NCI-H446 treated with DMSO at 0.1 percent for 48 hours (cell line): ENCODE measurements at regions not wholly inside any gene's neighbourhood (a gene's known extent, or its start where the extent isn't known, plus 50 kb on each side); places are given as distances from the start of the nearest gene placed in this dataset.

Experiments
- DNase-seq: peaks from one replicate; lab custom pipeline; 2025; lab: John Stamatoyannopoulos, UW

DNA sequence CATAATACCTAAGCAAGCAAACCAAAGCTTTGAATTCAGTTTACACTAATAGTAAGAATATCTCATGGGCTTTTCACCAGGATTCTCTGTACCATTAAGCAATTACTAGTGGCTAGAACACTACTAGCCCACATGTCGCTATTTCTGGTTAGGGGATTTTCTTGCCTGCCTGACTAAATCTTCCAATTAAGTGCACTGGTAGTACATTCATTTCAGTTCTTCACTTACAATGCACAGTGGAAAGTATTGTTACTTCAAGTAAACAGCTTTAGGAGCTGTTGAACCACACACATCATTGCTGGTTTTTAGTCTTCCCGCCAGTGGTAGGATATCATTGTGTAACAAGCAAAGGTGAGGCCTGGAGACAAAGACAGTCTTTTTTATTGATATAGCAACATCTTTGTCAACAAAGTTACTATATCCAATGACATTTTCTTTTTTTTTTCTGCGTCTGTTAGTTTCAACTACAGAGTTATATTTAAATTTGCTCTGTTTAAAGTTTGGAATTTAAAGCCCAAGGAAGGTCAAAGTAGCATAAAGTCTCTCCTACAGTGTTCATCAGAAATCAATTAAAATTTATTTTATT is 826.8 kb upstream of the NR2F2 start:
- no peak for DNase-seq

DNA sequence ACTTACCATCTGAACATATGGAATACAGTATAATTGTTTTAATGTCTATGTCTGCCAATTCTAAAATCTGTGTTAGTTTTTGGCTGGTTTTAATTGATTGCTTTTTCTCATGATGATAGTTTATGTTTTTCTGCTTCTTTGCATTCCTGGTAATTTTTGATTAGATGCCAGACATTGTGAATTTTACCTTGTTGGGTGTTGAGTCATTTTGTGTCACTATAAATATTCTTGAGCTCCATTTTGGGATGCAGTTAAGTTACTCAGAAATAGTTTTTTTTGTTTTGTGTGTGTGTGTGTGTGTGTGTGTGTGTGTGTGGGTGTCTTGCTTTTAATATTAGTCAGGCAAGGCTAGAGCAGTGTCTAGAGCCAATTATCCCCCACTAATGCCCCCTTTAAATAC is 818.8 kb upstream of the NR2F2 start:
- DNase-seq = no peak

DNA sequence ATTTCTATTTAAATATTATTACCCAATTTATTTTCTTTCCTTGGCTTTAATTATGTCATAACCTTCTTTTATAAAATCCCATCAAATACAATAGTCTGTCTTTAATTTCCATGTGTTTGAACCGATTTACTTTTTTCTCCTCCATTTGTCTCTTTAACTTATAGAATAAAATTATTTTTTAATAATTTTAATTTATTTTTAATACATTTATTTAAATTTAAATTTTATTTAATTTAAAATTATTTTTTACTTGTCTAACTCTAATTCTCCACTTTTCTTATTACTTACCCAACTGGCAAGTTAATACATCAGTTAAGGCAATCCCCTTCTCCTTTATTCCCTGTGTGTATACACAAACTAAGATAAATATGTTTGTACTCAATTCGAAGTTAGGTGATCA is 817.6 kb upstream of the NR2F2 start:
- no peak for DNase-seq

DNA sequence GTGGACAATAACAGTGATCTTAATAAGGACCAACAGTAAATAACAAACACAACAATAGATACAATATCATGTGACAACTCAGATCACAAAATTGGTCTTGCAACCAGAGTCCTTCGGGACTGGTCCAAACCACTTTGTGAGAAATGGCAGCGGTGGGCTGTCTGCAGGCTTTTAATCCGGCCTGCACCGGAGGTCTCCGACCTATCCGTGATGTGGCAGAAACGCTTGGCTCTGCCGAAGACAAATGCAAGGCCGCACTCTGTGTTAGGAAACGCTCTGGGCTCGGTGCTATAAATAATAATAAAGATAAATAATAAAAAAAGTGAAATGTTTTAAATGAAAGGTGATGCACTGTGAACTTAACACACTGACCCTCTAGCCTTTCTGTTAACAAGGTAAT is 810.6 kb upstream of the NR2F2 start:
- no peak for DNase-seq

DNA sequence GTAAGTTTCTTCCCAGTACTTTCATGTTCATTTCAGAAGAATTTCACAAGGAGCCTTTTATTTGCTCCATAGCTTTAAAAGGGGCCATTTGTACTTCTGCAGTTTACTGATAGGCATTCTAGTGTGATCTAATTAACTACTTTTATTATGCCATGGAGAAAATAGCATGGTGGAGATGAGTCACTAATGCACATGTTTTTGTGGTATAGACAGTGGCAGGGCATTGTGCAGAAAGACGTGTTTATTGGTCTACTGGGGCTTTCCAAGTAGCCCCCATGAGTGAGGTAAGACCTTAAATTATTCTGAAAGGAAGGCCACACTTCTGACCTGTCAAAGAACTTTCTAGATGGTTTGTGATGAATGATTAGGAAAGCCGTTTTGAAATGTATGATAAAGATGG is 810.0 kb upstream of the NR2F2 start:
- no peak for DNase-seq

DNA sequence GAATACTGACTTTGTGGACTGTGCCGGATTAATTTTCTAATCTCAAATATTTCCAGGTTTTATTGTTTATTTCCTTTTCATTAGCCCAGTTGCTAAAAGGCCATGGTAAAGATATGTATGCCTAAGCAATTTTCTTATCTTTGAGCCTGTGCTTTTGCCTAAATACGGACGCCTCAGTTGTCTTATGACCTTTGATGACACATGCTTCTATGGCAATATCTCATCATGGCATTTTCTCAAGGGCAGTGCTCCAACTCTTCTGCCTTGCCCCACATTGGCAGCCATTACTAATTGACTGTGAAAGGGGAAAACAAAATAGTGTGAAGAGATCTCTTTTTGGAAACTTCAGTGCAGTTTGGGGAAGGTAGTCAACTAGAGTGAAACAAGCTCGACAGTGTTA is 809.6 kb upstream of the NR2F2 start:
- no peak for DNase-seq

- DNase-seq = no peak
Measured at GRCh38 chr15:95522533-95522932, 808.0 kb upstream of the NR2F2 start.

GRCh38 chr15:95528920-95529319 is 801.6 kb upstream of the NR2F2 start:
- DNase-seq = no peak

DNA sequence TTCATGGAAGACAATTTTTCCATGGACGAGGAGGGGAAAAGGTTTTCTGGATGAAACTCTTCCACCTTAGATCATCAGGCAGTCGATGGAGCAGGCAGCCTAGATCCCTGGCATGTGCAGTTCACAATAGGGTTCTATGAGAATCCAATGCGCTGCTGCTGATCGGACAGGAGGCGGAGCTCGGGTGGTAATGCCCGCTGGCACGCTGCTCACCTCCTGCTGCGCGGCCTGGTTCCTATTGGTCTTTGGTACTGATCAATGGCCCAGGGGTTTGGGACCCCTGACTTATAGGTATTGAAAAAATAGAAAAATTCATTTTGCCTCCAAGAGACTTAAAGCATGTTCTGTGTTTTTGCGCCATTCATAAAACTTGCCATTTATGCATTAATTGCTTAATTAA is 793.9 kb upstream of the NR2F2 start:
- DNase-seq = no peak

DNA sequence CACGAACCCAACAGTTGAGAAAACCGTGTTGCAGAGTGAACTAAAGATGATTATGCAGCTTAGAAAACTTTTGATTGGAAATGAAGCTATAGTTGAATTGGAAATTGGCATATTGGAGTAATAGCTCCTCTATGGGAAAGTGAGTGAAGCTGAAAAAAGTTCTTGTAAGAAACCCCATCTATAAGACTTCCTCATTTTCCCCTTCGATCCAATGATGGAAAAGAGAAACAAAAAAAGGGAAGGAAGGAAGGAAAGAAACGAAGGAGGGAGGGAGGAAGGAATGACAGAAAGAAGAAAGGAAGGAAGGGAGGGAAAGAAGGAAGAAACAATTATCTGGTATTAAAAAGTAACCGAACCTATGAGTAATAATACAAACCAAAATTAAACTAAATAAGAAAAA is 791.8 kb upstream of the NR2F2 start:
- DNase-seq = no peak

DNA sequence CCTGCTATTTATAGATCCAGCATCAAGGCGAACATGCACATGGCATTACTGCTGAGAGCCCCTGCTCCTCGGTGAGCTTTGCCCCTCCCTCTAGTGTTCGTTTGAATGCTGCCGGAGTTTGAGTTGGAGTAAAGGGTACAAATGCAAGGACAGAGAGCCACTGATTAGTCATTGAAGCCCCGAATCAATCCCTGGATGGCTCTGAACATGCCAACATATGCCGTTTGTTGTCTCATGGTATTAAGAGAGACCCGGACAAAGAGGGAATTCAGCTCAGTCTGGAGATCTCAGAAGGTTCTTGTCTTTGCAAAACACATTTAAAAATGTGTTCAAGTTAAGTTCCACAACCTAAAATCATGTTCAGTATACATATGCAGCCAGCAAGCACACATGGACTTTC is 789.2 kb upstream of the NR2F2 start:
- DNase-seq = no peak

DNA sequence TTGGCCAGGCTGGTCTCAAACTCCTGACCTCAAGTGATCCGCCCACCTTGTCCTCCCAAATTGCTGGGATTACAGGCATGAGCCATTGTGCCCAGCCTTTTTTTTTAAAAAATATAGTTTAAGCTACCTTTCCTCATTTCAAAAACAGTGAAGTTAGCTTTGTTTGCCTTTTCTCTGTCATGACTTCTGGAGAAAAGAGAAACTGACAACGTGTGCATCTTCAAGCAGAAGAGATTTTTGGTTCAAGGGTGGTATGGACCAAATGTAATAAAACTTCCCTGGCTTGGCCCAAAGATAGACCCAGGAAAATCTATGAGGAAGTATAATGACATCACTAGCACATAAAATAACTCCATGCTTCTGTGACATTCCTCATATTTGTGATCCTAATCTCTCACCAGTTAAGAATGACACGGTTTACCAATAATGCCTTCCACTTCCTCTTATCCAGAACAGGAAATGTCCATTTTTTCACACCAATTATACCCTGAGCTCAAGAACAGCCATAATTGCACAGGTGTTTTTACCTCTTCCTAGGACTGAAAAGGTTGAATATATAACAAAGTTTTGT is 781.2 kb upstream of the NR2F2 start:
- no peak for DNase-seq

GRCh38 chr15:95550702-95551101 is 779.8 kb upstream of the NR2F2 start:
- no peak for DNase-seq

DNA sequence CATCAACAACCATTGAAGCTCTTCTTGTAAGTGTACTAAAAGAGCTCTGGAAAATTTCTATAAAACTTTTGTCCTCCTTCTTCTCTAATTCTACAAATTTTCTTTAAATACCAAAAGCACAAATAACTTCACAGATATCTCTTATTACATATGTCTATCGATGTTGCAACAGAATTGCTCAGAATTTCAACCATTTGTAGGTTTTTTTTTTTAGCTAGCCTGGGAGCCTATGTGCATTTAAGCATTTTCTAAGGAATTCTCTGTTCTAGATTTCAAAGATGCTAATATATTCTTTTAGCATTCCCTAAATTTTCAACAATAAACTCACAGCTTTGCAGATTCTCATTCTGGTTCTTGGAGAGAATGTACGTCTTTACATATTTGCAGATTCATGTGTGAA is 774.3 kb upstream of the NR2F2 start:
- DNase-seq = no peak

DNA sequence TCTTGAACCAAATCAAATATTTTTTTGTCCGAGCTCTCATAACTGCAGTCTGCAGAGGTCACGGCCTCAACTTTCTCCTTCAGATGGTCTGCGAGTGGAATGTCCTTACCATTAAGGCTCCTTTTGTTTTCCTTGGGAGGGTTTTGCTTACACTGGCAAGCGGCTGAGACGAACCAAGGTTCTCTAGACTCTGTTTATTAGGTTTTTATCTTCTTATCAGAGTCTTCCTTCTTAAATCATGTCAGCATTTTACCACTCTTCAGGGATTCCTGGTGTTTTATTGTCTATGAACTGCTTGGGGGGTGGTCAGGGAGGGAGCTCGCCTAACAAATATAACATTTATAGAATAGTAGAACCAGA is 773.7 kb upstream of the NR2F2 start:
- no peak for DNase-seq

DNA sequence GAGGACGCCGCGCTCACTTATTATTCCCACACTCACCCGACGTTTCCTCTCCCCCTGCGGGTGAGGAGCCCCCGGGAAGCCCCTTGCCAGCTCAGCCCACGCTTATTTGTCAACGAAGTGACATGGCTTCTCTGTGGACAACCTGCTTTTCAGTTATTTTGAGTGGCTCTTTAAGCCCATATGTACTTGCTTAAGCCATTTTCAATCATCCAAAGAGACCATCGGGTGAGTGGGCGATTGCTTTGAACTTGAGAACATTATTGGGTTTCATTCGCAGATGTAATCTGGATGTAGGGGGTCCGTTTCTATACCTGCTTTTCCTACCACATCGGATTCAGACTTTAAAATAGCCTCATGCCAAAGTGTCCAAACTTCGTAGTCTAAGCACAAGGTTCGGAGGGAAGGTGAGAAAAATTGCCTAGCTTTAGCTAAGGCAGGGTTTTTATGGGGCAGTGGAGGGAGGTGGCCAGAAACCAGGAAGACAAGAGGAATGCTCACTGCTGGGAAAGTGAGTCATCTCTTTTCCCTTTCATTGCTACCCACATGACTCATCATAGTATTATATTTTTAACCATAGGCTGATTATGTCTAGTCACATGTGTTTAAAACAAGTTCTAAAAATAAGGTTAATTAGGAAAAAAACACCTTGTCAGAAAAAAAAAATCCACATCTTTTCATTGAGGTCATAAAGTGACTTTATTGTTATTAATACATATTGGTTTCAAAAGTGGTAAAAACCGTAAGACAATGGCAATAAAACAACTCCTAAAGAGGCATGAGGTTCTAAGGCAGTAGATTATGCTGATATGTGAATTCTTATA is 773.1 kb upstream of the NR2F2 start:
- DNase-seq = no peak

GRCh38 chr15:95558131-95558530 is 772.4 kb upstream of the NR2F2 start:
- DNase-seq = no peak

GRCh38 chr15:95558916-95559315 is 771.6 kb upstream of the NR2F2 start:
- no peak for DNase-seq

- no peak for DNase-seq
Measured at GRCh38 chr15:95559875-95560394, 770.6 kb upstream of the NR2F2 start.

DNA sequence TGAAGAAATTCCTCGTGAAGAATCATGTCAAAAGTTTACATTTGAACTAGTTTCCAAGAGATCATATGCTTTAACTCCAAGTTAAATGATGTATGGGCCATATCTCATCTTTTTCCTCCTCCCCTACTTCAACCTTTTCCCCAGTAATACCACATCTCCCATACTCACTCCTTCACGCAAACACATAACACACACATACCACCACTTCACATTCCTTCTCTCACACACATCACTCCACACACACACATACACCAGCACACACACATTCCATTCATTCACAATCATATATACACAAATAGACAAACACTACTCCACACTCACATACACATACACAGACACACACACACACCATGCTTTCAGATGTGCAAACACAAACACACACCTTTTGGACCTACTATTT is 769.0 kb upstream of the NR2F2 start:
- DNase-seq = no peak

DNA sequence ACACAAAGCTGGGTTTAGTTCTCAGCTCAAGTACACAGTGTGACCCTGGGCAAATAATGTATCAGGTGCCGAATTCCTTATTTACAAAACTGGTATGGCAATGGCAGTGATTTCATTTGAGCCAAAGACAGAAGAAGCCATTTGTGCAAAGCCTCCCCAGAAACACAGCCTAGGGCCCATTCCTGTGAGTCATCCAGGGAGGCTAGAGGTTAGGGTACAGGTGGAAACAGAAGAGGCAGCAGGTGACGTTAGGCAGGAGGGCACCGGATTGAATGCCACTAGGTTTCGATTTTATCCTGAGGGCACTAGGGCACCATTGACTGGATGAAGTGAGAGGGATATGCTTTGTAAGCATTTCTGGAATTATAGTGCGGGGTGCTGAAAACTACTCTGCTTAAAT is 766.9 kb upstream of the NR2F2 start:
- DNase-seq = no peak

DNA sequence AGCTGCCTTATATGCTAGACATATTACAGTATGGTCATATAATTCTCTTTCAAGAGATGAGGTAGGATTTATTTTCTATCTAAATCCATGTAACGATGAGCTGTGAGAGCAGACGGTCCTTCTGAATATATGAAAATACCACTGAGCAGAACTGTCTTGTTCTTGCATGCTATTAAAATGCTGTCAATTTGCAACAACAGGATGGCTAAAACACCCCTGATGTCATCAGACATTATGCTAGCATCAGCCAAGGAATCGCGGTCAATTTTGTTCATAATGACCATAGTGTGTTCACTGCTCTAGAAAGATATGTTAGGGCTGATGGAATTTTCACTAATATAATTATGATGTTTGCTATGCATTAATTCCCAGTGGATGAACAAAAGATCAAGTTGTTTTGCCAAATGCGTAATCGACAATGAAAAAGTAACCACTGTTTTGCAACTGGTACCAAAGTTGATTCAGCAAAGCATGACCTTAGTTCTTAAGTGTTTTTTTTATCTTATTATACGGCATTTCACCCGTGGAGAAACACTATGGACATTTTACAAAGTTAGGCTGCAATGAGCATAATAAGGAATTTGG is 765.4 kb upstream of the NR2F2 start:
- no peak for DNase-seq

DNA sequence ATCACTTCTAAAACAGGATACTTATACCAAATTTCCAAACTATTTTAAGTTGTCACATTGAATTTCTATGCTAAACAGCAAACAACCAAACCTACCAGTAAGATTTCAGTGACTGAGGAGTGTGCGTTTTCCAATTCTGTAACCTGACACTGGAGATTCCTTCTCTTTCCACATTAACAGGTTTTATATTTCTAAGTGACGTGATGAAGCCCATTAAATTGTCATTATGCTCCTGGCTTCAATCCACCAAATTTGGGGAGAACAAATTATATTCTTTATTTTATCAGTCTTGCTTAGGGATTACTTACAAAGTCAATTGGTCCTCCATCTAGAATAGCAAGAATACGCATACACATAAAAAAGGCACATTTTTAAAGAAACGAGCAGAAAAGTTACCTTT is 764.8 kb upstream of the NR2F2 start:
- no peak for DNase-seq
